ENCODE measurements at regions not wholly inside any gene's neighbourhood (a gene's known extent, or its start where the extent isn't known, plus 50 kb on each side); places are given as distances from the start of the nearest gene placed in this dataset.

DNA sequence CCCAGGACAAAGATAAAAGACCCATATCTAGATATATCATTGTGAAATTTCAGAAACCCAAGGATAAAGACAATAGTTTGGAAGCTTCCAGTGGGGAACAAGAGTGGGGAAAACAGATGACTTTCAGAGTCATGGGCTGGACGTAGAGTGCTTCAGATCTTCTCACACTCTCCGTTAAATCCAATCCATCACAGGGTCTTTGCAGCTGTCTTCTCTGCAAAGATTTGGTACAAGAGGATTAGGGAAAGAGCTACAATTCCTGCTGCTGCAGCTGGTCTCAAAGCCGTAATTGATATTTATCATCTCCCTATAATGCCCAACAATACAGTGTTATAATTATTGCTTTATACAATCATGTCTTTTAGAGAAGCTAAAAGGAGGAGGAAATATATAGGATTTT is 63.4 kb upstream of the CLPB start:
- 59 to 70% methylated on average over 3 of the region's 3 CpGs for WGBS, 2 donors
- H3K4me3 ChIP-seq (ENCODE audit: low read depth, poor library complexity, severe bottlenecking): no peak overlapping the region
- intact Hi-C loops (cut with DNase I; ENCODE audit: low total_unique reads): no loop called here

DNA sequence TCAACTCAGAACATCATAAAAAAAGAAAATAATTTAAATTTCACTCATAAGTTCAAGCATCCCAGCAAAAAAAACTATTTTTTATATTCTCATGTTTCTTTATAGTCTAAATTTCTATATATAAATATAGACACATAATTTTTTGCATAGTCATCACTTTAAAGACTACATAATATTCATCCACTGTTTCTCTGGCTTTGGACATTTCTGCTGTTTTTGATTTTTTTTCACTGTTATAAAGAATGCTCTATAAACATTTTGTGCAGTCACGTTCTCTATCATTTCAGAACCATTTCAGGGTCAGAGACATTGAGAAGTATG is 59.7 kb upstream of the CLPB start:
- H3K4me3 ChIP-seq (ENCODE audit: low read depth, poor library complexity, severe bottlenecking): no peak overlapping the region
- intact Hi-C loops (cut with DNase I; ENCODE audit: low total_unique reads): no loop called here
- TF ChIP-seq POLR2A (IDR thresholded peaks at IDR 0.05): no peak
- TF ChIP-seq, protein P1, sequence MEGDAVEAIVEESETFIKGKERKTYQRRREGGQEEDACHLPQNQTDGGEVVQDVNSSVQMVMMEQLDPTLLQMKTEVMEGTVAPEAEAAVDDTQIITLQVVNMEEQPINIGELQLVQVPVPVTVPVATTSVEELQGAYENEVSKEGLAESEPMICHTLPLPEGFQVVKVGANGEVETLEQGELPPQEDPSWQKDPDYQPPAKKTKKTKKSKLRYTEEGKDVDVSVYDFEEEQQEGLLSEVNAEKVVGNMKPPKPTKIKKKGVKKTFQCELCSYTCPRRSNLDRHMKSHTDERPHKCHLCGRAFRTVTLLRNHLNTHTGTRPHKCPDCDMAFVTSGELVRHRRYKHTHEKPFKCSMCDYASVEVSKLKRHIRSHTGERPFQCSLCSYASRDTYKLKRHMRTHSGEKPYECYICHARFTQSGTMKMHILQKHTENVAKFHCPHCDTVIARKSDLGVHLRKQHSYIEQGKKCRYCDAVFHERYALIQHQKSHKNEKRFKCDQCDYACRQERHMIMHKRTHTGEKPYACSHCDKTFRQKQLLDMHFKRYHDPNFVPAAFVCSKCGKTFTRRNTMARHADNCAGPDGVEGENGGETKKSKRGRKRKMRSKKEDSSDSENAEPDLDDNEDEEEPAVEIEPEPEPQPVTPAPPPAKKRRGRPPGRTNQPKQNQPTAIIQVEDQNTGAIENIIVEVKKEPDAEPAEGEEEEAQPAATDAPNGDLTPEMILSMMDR (IDR thresholded peaks at IDR 0.05): no peak
- no peak for DNase-seq (ENCODE audit: low spot score in 2 of 2)
- 65 to 78% methylated on average over 1 of the region's 1 CpG for WGBS, 2 donors

More for the DNA sequence above, 63.4 kb upstream of the CLPB start:
- TF ChIP-seq POLR2A (IDR thresholded peaks at IDR 0.05): no peak
- TF ChIP-seq, protein P1 (IDR thresholded peaks at IDR 0.05): no peak
- DNase-seq (ENCODE audit: low spot score in 2 of 2): no peak

DNA sequence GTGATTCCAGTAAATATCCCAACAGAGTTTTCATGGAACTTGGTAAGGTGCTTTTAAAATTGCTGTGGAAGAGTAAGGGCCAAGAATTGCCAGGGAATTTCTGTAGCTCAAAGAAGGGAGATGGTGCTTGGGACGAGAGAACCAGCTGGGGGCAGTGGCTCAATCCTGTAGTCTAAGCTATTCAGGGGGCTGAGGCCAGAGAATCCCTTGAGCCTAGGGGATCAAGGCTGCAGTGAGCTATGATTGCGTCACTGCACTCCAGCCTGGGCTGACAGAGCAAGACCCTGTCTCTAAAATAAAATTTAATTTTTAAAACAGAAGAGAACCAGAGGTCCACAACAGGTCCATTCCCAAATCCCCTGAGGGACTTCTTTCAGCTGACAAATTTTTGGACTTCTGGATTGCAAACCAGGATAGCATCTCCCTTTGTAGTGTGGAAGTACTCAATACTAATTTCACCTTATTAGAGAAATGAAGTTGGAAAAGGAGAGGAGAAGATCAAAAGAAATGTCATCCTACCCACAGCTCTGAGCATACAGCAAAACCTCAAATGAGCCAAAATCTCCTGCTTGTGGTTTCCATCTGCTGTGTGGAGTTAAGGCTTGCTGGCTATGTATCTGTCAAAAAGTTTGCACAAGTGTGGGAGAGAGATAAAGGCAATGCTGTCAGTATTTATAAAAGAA is 59.2 kb upstream of the CLPB start:
- WGBS, 2 donors: 58 to 61% methylated on average over 2 of the region's 2 CpGs
- intact Hi-C loops (cut with DNase I; ENCODE audit: low total_unique reads): no loop called here
- no peak for TF ChIP-seq POLR2A (IDR thresholded peaks at IDR 0.05)
- TF ChIP-seq, protein P1 (IDR thresholded peaks at IDR 0.05): no peak
- no peak overlapping the region for H3K4me3 ChIP-seq (ENCODE audit: low read depth, poor library complexity, severe bottlenecking)
- DNase-seq (ENCODE audit: low spot score in 2 of 2): no peak

DNA sequence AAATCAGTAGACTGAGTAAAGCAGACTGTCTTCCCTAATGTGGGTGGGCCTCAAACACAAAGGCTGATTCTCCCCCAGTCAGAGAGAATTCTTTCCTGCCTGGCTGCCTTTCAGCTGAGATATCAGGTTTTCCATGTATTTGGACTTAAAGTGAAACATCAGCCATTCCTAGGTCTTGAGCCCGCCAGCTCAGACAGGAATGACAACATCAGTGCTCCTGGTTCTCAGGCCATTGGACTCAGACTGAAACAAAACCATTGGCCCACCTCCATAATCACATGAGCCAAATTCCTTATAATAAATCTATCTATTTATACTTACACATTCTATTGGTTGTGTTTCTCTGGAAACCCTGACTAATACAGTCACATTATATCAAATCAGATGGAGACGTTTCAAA is 56.7 kb upstream of the CLPB start:
- TF ChIP-seq POLR2A (IDR thresholded peaks at IDR 0.05): no peak
- TF ChIP-seq, protein P1 (IDR thresholded peaks at IDR 0.05): no peak
- no peak for DNase-seq (ENCODE audit: low spot score in 2 of 2)
- no peak overlapping the region for H3K4me3 ChIP-seq (ENCODE audit: low read depth, poor library complexity, severe bottlenecking)
- WGBS, 2 donors: 66 to 74% methylated on average over 2 of the region's 2 CpGs
- intact Hi-C loops (cut with DNase I; ENCODE audit: low total_unique reads): no loop called here

All from lower leg skin (tissue), 4 donors.